HG03442 (cell line): ENCODE measurements at regions not wholly inside any gene's neighbourhood (a gene's known extent, or its start where the extent isn't known, plus 50 kb on each side); places are given as distances from the start of the nearest gene placed in this dataset.
"Not testable (repeated sequence)": the region's sequence is repeated elsewhere in the genome, so short reads cannot be mapped to it uniquely, and the experiment has no call there.

ENCODE experiments used
- ATAC-seq: cut with Tn5 transposase; IDR thresholded peaks from one replicate; pipeline ENCODE4 v1.9.1; 2021; ENCODE audit warnings: mild to moderate bottlenecking, moderate library complexity; ENCODE audit not compliant: unreplicated experiment

- no peak for ATAC-seq
These were observed 99.0 kb downstream of the QRSL1 start for GRCh38 chr6:106728296-106728870.

GRCh38 chr6:106727480-106728149, 98.2 kb downstream of the QRSL1 start:
- ATAC-seq: no peak

- no peak for ATAC-seq
These were observed 95.5 kb downstream of the QRSL1 start for GRCh38 chr6:106724848-106725247.

GRCh38 chr6:106724337-106724736, 95.0 kb downstream of the QRSL1 start:
- no peak for ATAC-seq

- not testable (repeated sequence) for ATAC-seq
These were observed 94.0 kb downstream of the QRSL1 start for GRCh38 chr6:106723419-106723818.

- not testable (repeated sequence) for ATAC-seq
These were observed 91.8 kb downstream of the QRSL1 start for GRCh38 chr6:106721189-106721588.
